CD14-positive monocyte (primary cell): ENCODE measurements at regions not wholly inside any gene's neighbourhood (a gene's known extent, or its start where the extent isn't known, plus 50 kb on each side); places are given as distances from the start of the nearest gene placed in this dataset.

Experiments
- DNase-seq, 3 donors: peaks; one replicate each; pipeline ENCODE4 v3.0.0-alpha.2; 2011 to 2022
- H2AFZ ChIP-seq: 2 replicates; pipeline ENCODE4 v1.6.0; 2012; ENCODE audit warnings: mild to moderate bottlenecking, low read depth, low read length, inconsistent platforms; ENCODE audit not compliant: insufficient read depth, poor library complexity, severe bottlenecking
- H3K27ac ChIP-seq, 2 donors: 1 replicate in 1 of 2; 2 replicates in 1 of 2; pipeline ENCODE4 v1.5.1; 2012 to 2013; ENCODE audit warnings: low read length in 2 of 2, control low read depth in 1 of 2, inconsistent platforms in 1 of 2, low read depth in 1 of 2, mild to moderate bottlenecking in 1 of 2
- H3K27me3 ChIP-seq, 2 donors: one replicate each; pipeline versions ENCODE4 v1.6.0 to v1.6.1; 2011 to 2013; ENCODE audit warnings: low read length in 2 of 2; ENCODE audit not compliant: control insufficient read depth in 2 of 2, insufficient read depth in 2 of 2
- H3K36me3 ChIP-seq, 2 donors: replicated peaks in 1 of 2; 1 replicate in 1 of 2; 2 replicates in 1 of 2; pipeline versions ENCODE4 v1.5.1 to v1.6.1; 2012 to 2013; ENCODE audit warnings: low read length in 2 of 2, control low read depth in 1 of 2, inconsistent platforms in 1 of 2, mild to moderate bottlenecking in 1 of 2; ENCODE audit not compliant: insufficient read depth in 2 of 2, control insufficient read depth in 1 of 2
- H3K4me1 ChIP-seq, 2 donors: 1 replicate in 1 of 2; 2 replicates in 1 of 2; pipeline versions ENCODE4 v1.5.1 to v1.6.1; 2012 to 2013; ENCODE audit warnings: low read length in 2 of 2, control low read depth in 1 of 2, inconsistent platforms in 1 of 2, mild to moderate bottlenecking in 1 of 2, moderate library complexity in 1 of 2; ENCODE audit not compliant: insufficient read depth in 2 of 2, control insufficient read depth in 1 of 2
- H3K4me2 ChIP-seq: replicated peaks from 2 replicates; pipeline ENCODE3; 2012; ENCODE audit warnings: low read length, moderate library complexity, mild to moderate bottlenecking; ENCODE audit not compliant: poor library complexity, severe bottlenecking; ENCODE audit errors: extremely low read depth
- H3K4me3 ChIP-seq, 3 experiments: fragments of 200-600 bp in 1 of 3; sonication (generic) in 1 of 3; replicated peaks in 1 of 3; 1 replicate in 2 of 3; 2 replicates in 1 of 3; pipeline ENCODE4 v1.5.1; 2011 to 2013; ENCODE audit warnings: low read length in 3 of 3, mild to moderate bottlenecking in 3 of 3, control low read depth in 2 of 3, low read depth in 2 of 3, inconsistent platforms in 1 of 3, moderate library complexity in 1 of 3
- H3K79me2 ChIP-seq: 2 replicates; pipeline ENCODE4 v1.6.0; 2012; ENCODE audit warnings: mild to moderate bottlenecking, control low read depth, inconsistent platforms, low read length, moderate library complexity; ENCODE audit not compliant: insufficient read depth
- H3K9ac ChIP-seq: 2 replicates; pipeline ENCODE4 v1.6.0; 2017; ENCODE audit warnings: low read length, mild to moderate bottlenecking; ENCODE audit not compliant: insufficient read depth, poor library complexity, severe bottlenecking
- H3K9me3 ChIP-seq, 2 donors: replicated peaks in 1 of 2; 1 replicate in 1 of 2; 2 replicates in 1 of 2; pipeline versions ENCODE4 v1.5.1 to v1.6.1; 2012 to 2013; ENCODE audit warnings: low read length in 2 of 2, control low read depth in 1 of 2; ENCODE audit not compliant: control insufficient read depth in 1 of 2, insufficient read depth in 1 of 2
- H4K20me1 ChIP-seq: 2 replicates; pipeline ENCODE4 v1.6.0; 2012; ENCODE audit warnings: mild to moderate bottlenecking, low read length, control low read depth, moderate library complexity; ENCODE audit not compliant: insufficient read depth
- H3K27ac Mint-ChIP-seq, 7 donors: one replicate each; pipeline ENCODE4 v1.8.0; 2020; ENCODE audit warnings: mild to moderate bottlenecking in 7 of 7, mixed read lengths in 7 of 7, moderate library complexity in 6 of 7, inconsistent platforms in 2 of 7
- H3K27me3 Mint-ChIP-seq, 3 donors: one replicate each; pipeline ENCODE4 v1.8.0; 2021 to 2022; ENCODE audit warnings: low read depth in 3 of 3, mild to moderate bottlenecking in 3 of 3, mixed read lengths in 3 of 3, moderate library complexity in 3 of 3, inconsistent platforms in 1 of 3
- H3K36me3 Mint-ChIP-seq, 2 donors: one replicate each; pipeline ENCODE4 v1.8.0; 2020; ENCODE audit warnings: mixed read lengths in 2 of 2, inconsistent platforms in 1 of 2, mild to moderate bottlenecking in 1 of 2
- H3K4me1 Mint-ChIP-seq: one replicate; pipeline ENCODE4 v1.8.0; 2020; ENCODE audit warnings: mild to moderate bottlenecking, mixed read lengths
- H3K4me3 Mint-ChIP-seq, 2 donors: one replicate each; pipeline ENCODE4 v1.8.0; 2020; ENCODE audit warnings: mild to moderate bottlenecking in 2 of 2, mixed read lengths in 2 of 2, moderate library complexity in 1 of 2
- H3K9me3 Mint-ChIP-seq, 7 donors: one replicate each; pipeline ENCODE4 v1.8.0; 2020 to 2022; ENCODE audit warnings: mixed read lengths in 7 of 7, mild to moderate bottlenecking in 6 of 7, moderate library complexity in 6 of 7, inconsistent platforms in 2 of 7
- CTCF ChIP-seq: fragments of 200-600 bp; IDR thresholded peaks from one replicate; pipeline ENCODE4 v1.8.0; 2022; ENCODE audit warnings: antibody characterized with exemption, mild to moderate bottlenecking
- WGBS: methylation state at CpG from one replicate; pipeline ENCODE4 v1.1.5; 2013; ENCODE audit warnings: missing lambda C conversion rate; ENCODE audit not compliant: insufficient coverage; 5-methylcytosine and 5-hydroxymethylcytosine counted together
- intact Hi-C, 2 donors: fragments of 100-400 bp; cut with micrococcal nuclease; formaldehyde crosslinking; loops; one replicate each; pipeline versions ENCODE4 v1.15.0 to v1.15.1; 2023

- H3K4me3 Mint-ChIP-seq = no peak overlapping the region
- TF ChIP-seq CTCF = peak; percentile 69
- no peaks in the 10 kb centered on the region for H3K36me3 Mint-ChIP-seq
- Histone ChIP-seq H3K4me2 (no peak overlapping the region), H3K9ac (no peak overlapping the region), H3K36me3 (no peaks in the 10 kb centered on the region), H3K27ac (no peak overlapping the region), H2AFZ (no peak overlapping the region), H3K79me2 (no peaks in the 10 kb centered on the region), H3K27me3 (no peaks in the 10 kb centered on the region), H4K20me1 (no peaks in the 10 kb centered on the region), H3K9me3 (no peaks in the 10 kb centered on the region), H3K4me1 (no peaks in the 10 kb centered on the region), H3K4me3 (no peak overlapping the region)
- intact Hi-C loops = no loop called here
- WGBS = no CpG with 5 or more reads among the region's 1 CpG
- H3K27ac Mint-ChIP-seq = no peak overlapping the region
- H3K9me3 Mint-ChIP-seq = peaks cover 0 to 8% (median 0%) of the 10 kb centered on the region in 7 donors
- H3K27me3 Mint-ChIP-seq = no peaks in the 10 kb centered on the region
- no peak for DNase-seq
- H3K4me1 Mint-ChIP-seq = no peaks in the 10 kb centered on the region
Measured at GRCh38 chr7:80060218-80060806, 74.3 kb upstream of the GNAI1 start.

GRCh38 chr7:80057488-80057887 is 77.1 kb upstream of the GNAI1 start:
- DNase-seq = no peak

More at GRCh38 chr7:80057488-80057887, 77.1 kb upstream of the GNAI1 start:
- no peaks in the 10 kb centered on the region for H3K27me3 Mint-ChIP-seq
- no peak overlapping the region for H3K27ac ChIP-seq
- H3K36me3 ChIP-seq = no peaks in the 10 kb centered on the region
- no peak overlapping the region for H3K4me3 ChIP-seq
- H4K20me1 ChIP-seq = no peaks in the 10 kb centered on the region
- no peaks in the 10 kb centered on the region for H3K4me1 ChIP-seq
- WGBS = no CpG with 5 or more reads among the region's 3 CpGs
- TF ChIP-seq CTCF = no peak
- intact Hi-C loops = no loop called here
- peaks cover 0 to 7% (median 0%) of the 10 kb centered on the region in 7 donors for H3K9me3 Mint-ChIP-seq
- H2AFZ ChIP-seq = no peak overlapping the region
- no peaks in the 10 kb centered on the region for H3K27me3 ChIP-seq
- no peaks in the 10 kb centered on the region for H3K79me2 ChIP-seq
- no peaks in the 10 kb centered on the region for H3K4me1 Mint-ChIP-seq
- H3K4me3 Mint-ChIP-seq = no peak overlapping the region
- no peaks in the 10 kb centered on the region for H3K9me3 ChIP-seq
- no peaks in the 10 kb centered on the region for H3K36me3 Mint-ChIP-seq
- H3K27ac Mint-ChIP-seq = no peak overlapping the region
- no peak overlapping the region for H3K4me2 ChIP-seq
- no peak overlapping the region for H3K9ac ChIP-seq
